IPS-18c (cell line): ENCODE measurements at regions not wholly inside any gene's neighbourhood (a gene's known extent, or its start where the extent isn't known, plus 50 kb on each side); places are given as distances from the start of the nearest gene placed in this dataset.

Experiments used
- H3K4me3 ChIP-seq: 2 replicates; pipeline ENCODE4 v1.7.0; 2013; ENCODE audit warnings: low read depth, mild to moderate bottlenecking, low read length, moderate library complexity; ENCODE audit not compliant: insufficient read depth
- H3K9me3 ChIP-seq: one replicate; pipeline ENCODE4 v1.6.1; 2013; ENCODE audit warnings: mild to moderate bottlenecking, low read length, moderate library complexity; ENCODE audit not compliant: control insufficient read depth, insufficient read depth

- Histone ChIP-seq H3K4me3 (no peak overlapping the region), H3K9me3 (no peaks in the 10 kb centered on the region)
Observed at GRCh38 chr2:45241061-45241561, 231.9 kb upstream of the SIX2 start.

DNA sequence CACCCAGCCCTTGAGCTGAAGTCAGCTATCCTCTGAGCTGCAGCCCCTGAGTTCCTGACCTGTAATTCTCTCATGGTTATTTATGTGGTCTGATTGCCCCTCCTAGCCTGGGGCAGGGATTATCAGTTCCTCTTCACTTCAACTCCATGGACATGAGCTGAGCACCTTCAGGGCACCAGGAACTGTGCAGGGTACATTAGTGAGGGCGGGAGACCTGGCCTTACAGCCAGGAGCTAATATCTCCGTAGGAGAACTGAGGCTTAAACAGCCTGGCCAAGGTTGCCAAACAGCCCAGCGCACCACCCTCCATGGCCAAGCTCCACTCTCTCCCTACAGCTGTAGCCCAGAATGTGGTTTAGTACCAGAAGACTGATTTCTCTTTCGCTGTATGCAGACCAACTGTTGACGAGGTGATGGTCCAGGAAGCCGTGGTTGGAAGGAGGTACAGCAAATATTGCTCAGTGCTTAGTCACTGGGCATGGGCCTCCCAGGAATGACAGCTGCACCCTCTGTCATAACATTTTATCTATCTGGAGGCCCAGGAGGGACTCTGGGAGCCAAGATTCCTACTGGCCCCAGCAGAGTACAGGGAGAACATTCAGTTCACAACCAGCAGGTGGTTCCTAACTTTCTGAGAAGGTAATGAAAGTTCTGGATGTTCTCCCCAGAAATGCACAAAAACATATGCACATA lies 228.7 kb upstream of the SIX2 start:
- H3K4me3 ChIP-seq, result no peak overlapping the region
- no peaks in the 10 kb centered on the region for H3K9me3 ChIP-seq

GRCh38 chr2:45237128-45237527 lies 227.9 kb upstream of the SIX2 start:
- Histone ChIP-seq H3K9me3 (no peaks in the 10 kb centered on the region), H3K4me3 (no peak overlapping the region)

DNA sequence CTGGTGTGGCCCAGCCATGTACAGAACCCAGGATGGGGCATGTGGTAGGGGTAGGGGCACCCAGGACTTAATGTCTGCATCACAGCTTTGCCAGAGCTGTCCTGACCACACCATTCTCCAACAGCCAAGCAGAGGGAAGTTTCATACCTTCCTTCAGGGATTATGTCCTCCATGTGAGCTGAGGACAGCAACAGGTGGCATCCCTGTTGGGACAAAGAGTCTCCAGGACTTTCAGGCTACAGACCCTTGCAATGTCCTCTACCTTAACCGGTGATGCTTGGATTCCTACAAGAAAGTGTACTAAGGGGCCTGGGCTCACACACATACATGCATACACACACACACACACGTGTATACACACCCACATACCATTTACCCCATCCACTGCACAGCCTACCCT lies 227.0 kb upstream of the SIX2 start:
- Histone ChIP-seq H3K4me3 (no peak overlapping the region), H3K9me3 (no peaks in the 10 kb centered on the region)

DNA sequence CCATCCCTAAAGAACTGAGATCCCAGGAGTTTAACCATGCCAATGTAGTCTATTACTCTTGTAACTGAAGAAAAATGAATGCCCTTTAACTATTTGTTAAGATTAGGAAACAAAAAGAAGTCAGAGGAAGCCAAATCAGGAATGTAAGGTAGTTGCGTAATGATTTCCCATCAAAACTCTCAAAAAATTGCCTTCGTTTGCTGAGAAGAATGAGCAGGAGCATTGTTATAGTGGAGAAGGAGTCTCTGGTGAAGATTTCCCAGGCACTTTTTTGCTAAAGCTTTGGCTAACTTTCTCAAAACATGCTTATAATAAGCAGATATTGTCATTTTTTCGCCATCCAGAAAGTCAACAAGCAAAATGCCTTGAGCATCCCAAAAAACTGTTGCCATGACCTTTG lies 224.0 kb upstream of the SIX2 start:
- Histone ChIP-seq H3K4me3 (no peak overlapping the region), H3K9me3 (no peaks in the 10 kb centered on the region)

DNA sequence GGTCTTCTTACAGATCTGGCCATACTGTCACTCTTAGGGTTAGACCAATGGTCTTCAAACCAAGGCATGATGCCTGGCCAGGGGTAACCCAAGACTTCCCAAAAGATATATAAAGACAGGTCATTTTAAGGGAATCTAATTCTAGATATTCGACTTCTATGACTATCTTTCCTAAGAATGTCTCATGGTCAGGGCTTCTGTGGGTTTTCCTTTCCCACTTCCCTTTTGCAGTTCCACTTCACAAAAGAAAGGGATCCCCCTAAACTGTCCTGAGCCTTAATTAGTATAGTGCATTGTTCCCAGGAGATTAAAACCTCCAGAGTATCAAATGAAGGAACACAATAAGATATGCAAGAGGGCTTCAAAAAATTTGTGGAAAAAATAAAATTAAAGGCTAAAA lies 223.6 kb upstream of the SIX2 start:
- Histone ChIP-seq H3K4me3 (no peak overlapping the region), H3K9me3 (no peaks in the 10 kb centered on the region)

DNA sequence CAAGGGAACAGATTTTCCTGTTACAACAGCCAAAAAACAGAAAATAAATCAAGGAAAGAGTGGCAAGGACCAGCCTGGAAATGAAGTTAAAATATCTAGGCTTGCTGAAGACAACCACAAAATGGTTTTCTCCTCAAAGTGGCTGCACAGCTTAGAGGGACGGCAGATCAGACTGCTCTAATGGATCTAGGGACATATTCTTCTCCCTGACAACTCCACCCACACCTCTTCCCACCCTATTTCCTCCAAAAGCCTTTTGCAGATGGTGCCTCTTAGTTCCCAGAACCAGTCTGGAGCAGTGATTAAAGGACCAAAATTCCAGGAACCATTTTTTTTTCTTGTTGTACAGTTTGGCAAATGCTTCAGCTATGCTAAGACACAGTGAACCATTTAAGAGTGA lies 220.2 kb upstream of the SIX2 start:
- Histone ChIP-seq H3K4me3 (no peak overlapping the region), H3K9me3 (no peaks in the 10 kb centered on the region)

GRCh38 chr2:45227347-45227746 lies 218.1 kb upstream of the SIX2 start:
- no peaks in the 10 kb centered on the region for H3K9me3 ChIP-seq
- no peak overlapping the region for H3K4me3 ChIP-seq

DNA sequence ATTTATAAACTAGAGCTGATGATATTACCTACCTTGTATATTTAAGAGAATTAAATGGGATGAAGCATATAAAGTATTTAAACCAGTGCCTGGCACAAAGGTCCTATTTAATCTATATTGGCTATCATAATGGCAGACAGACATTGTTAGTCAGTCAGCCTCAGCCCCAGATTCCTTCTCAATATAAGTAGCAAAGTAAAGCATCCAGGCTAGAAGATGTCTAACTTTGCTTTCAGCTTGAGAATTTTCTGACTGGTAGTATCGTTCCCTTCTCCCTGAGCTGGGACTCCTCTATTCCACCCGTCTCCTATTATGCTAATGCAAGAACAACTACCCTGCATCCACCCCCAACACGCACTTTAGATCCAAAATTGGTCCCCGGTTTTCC lies 215.7 kb upstream of the SIX2 start:
- H3K9me3 ChIP-seq, result no peaks in the 10 kb centered on the region
- H3K4me3 ChIP-seq, result no peak overlapping the region

- H3K4me3 ChIP-seq, result no peak overlapping the region
Observed at GRCh38 chr2:45224321-45224992, 215.2 kb upstream of the SIX2 start.

GRCh38 chr2:45223531-45223930 lies 214.3 kb upstream of the SIX2 start:
- no peaks in the 10 kb centered on the region for H3K9me3 ChIP-seq

More at GRCh38 chr2:45224321-45224992, 215.2 kb upstream of the SIX2 start:
- no peaks in the 10 kb centered on the region for H3K9me3 ChIP-seq

GRCh38 chr2:45220227-45220626 lies 211.0 kb upstream of the SIX2 start:
- Histone ChIP-seq H3K9me3 (no peaks in the 10 kb centered on the region), H3K4me3 (no peak overlapping the region)

More at GRCh38 chr2:45223531-45223930, 214.3 kb upstream of the SIX2 start:
- no peak overlapping the region for H3K4me3 ChIP-seq

GRCh38 chr2:45218931-45219339 lies 209.7 kb upstream of the SIX2 start:
- Histone ChIP-seq H3K4me3 (no peak overlapping the region), H3K9me3 (no peaks in the 10 kb centered on the region)

GRCh38 chr2:45218297-45218696 lies 209.0 kb upstream of the SIX2 start:
- Histone ChIP-seq H3K4me3 (no peak overlapping the region), H3K9me3 (no peaks in the 10 kb centered on the region)

DNA sequence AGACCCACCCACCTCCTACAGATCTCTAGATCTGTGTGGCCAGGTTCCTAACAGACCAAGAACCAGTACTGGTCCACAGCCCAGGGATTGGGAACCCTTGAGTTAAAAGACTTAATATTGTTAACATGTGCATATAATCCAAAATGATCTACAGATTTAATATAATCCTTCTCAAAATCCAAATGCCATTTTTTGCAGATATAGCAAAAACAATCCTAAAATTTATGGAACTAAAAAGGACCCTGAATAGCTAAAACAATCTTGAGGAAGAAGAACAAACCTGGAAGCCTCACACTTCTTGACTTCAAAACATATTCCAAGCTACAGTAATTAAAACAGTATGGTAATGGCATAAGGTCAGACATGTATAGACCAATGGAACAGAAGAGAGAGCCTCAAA lies 206.9 kb upstream of the SIX2 start:
- Histone ChIP-seq H3K9me3 (no peaks in the 10 kb centered on the region), H3K4me3 (no peak overlapping the region)

GRCh38 chr2:45214550-45214949 lies 205.3 kb upstream of the SIX2 start:
- H3K9me3 ChIP-seq, result no peaks in the 10 kb centered on the region
- H3K4me3 ChIP-seq, result no peak overlapping the region

DNA sequence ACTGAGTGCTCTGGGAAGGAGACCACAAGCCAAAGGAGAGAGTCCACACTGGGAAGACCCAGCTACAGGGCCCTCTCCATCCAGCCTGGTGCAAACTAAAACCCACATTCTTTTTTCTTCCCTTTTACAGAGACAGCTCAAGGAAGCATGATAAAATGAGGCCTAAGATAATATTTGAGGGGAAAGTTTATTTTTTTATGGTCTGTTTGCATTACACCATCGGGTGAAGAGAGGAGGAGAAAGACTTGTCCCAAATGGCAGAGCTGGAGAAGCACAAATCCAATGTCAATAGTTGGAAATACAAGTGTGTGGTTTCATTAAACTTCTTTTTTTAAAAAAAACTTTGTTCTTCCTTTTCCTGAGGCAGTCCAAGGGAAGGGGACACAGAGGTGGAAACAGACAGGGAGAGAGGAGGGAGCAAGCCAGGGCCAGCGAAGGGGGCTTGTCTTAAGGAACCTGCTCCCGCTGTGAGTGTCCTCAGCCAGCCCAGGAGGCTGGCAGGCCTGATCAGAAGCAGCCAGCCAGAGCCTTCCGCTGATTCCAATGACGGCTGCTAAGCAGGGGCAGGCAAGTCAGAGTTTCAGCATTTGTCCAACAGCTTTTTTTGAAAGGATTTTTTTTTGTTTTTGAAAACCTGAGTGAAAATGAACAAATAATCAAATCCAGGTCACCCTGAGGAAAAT lies 203.8 kb upstream of the SIX2 start:
- no peak overlapping the region for H3K4me3 ChIP-seq
- no peaks in the 10 kb centered on the region for H3K9me3 ChIP-seq

GRCh38 chr2:45211636-45212035 lies 202.4 kb upstream of the SIX2 start:
- H3K4me3 ChIP-seq, result no peak overlapping the region
- no peaks in the 10 kb centered on the region for H3K9me3 ChIP-seq
